IPS-18c (cell line): ENCODE measurements at regions not wholly inside any gene's neighbourhood (a gene's known extent, or its start where the extent isn't known, plus 50 kb on each side); places are given as distances from the start of the nearest gene placed in this dataset.

Experiments
- H3K4me3 ChIP-seq: 2 replicates; pipeline ENCODE4 v1.7.0; 2013; ENCODE audit warnings: low read depth, mild to moderate bottlenecking, low read length, moderate library complexity; ENCODE audit not compliant: insufficient read depth
- H3K9me3 ChIP-seq: one replicate; pipeline ENCODE4 v1.6.1; 2013; ENCODE audit warnings: mild to moderate bottlenecking, low read length, moderate library complexity; ENCODE audit not compliant: control insufficient read depth, insufficient read depth

DNA sequence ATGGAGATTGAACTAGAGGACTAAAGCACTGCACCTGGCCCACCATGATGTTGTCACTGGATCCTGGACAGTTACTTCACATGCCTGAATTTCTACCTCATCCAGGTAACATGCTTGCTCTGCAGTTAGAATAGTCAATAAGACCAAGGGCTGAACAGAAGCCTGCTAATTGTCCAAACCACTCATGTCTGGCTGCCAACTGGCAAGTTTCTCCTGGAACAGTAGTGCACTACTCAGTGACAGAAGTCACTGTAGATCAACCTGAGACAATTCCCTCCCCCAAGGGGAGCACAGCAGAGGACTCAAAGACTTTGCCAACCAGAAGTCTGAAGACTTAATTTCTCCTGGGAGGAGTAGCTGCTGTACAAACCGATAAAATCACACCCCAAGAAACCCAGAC is 454.6 kb upstream of the MARCKS start:
- no peaks in the 10 kb centered on the region for H3K9me3 ChIP-seq
- no peak overlapping the region for H3K4me3 ChIP-seq

DNA sequence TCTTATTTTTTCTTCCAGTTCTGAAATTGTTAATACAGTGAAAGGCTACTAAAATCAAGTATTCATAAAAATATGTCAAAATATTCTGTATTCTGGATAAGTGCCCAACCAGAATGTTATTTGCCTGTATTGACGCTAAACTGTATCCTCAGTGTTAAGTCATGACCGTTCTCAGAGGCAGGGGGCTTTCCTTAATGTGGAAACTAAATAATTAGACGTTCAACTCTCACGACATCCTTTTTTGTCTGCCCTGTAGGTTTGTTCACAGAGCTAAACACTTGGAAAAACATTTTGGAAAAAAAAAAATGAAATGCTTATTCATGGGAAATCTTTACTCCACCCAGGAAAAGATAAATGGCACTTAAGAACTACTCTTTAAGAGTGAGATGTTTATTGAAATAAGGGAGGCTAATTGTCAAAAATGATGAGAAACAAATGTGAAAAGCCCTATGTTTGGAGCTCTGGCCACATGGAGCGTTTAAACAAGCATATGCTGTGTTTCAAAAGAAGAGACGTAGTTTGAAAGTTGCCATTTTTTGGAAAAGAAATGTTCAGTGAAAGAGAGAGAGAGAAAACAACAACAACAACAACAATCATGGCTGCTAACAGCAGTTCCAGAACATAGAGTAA is 453.1 kb upstream of the MARCKS start:
- no peak overlapping the region for H3K4me3 ChIP-seq
- no peaks in the 10 kb centered on the region for H3K9me3 ChIP-seq

DNA sequence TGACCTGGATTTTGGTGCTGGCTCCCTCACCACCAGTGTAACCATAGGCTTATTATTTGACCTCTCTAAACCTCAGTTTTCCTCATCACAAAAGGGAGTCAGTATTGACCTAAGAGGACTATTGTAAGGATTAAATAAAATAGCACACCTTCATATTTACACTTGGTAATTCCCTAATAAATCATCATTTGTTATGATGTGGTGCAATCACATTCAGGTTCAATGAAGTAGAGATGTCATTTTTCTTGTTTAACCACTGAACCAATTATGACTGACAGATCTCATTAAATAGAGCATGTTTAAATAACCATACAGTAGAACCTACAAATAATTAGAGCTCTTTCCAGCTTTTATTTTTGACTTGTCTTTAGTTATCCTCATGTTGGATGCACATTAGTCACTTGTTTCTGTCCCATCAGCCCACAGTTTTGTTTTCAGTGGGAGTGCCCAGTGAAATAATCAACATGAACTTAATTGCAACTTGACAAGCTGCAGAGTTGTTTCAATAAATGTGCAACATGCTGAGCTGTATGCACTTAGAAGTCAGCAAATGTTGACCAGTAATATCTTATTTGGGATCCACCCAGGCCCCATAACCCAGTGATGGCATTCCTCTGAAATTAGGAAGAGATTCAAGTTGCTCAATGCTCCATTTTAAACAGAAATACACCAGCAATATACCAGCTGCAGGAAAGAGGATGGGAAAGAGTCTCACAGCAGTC is 451.7 kb upstream of the MARCKS start:
- Histone ChIP-seq H3K4me3 (no peak overlapping the region), H3K9me3 (no peaks in the 10 kb centered on the region)

DNA sequence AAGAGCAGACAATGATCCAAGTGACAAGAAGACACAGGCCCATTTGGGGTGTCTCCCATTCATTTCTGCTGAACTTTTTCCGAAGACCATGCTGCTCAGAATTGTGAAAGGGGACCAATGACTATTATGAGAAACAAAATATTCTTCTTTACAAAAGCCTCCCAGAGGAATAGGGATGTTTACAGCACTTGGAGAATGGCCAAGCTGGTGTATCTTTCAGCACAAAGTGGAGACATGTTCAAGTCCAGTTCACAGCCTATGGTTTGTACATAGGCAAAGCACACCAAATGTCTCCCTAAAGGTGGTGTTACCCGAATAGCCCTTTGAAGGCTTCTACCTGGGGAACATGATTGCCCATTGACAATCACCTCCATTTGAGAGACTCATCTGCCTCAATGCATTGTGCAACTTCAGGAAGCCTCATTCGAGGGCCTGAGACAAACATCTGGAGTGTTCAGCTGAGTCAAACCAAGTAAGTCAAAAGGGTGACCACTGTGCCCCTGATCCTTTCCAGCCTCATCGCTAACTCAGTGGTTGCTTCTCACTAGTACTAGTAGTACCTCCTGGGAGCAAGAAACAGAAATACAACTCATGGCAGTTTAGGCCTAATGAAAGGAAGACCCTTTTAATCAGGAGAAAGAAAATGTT is 451.0 kb upstream of the MARCKS start:
- H3K4me3 ChIP-seq = no peak overlapping the region
- H3K9me3 ChIP-seq = no peaks in the 10 kb centered on the region

DNA sequence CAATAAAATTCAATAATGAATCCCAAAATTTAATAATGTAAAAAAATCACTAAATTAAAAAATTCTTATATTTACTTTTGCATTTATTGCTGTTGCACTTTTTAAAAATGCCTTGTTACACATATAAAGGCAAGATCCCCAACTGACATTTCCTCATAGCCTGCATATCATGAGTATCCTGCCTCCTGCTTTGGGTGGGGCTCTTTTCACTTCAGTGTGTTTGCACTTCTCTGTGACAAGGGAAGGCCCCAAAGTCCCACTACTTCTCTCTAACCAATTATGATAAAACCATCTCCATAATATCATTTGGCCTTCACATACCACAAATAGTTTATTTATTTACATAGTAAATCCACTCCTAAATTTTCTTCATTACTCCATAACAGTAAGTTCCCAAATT is 446.1 kb upstream of the MARCKS start:
- H3K4me3 ChIP-seq = no peak overlapping the region
- H3K9me3 ChIP-seq = no peaks in the 10 kb centered on the region

DNA sequence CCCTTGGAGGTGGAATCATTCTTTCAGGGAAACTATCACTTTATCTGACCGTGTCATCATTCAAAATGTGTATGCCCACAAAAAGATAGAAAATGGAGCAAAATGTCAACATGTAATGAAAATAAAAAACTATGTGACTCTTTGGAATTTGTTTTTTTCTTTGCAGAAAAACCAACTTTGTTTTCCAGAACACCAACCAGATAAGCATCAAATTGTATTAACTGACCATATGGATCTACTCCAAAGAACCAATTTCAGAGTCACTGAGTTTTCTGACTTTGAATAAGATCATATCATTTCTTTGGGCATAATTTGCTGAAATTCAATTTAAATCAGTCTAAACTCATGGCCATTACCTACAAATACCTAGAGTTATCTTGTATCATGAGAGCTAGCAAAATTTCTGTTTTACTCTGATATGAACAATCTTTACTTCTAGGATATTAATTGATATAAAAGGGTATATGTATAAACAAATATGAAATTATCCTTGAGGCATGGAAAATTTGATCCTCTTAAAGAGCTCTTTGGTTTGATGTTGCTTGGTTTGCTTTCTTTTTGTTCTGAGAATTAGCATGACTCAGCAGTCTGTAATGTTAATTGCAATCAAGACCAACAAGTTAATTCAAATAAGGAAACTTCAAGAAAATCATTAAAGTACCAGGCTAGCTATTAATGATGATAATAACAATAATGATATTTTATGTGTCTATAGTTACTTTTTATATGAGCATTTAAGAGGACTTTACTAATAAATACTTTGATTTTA is 444.4 kb upstream of the MARCKS start:
- Histone ChIP-seq H3K9me3 (no peaks in the 10 kb centered on the region), H3K4me3 (no peak overlapping the region)

DNA sequence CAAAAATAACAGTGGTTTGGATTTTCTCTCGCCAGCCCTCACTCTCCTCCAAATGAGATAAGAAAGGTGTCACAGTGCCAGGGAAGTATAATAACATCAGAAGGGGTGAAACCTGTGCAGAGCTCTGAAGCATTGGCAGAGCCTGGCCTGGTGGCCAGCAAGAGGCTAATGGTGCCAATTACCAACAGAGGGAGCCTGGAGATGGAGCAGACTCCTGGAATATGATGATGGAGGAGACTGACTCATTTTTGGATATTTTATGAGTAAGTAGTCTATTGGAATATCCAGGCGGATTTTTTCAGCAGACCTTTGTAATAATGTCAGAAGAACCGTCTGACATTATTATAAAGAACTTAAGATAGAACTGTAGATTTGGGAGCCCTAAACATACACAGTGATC is 442.6 kb upstream of the MARCKS start:
- Histone ChIP-seq H3K4me3 (no peak overlapping the region), H3K9me3 (no peaks in the 10 kb centered on the region)

DNA sequence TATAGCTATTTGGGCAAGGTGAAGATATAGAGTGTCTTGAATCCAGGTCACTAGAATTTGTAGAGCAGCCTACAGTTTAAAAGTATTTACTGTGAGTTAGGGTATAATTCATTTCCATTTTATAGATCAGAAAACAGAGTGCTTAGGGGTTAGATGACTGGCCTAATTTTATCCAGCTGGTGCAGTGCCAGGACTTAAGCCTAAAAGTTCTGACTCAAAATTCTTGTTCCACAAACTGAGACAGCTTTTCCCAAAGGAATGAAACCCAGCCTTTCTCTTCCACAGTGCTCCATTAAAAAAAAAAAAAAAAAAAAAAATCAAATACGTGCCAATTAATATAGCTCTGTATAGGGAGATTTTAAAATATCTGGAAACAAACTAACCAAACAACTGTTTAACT is 441.0 kb upstream of the MARCKS start:
- Histone ChIP-seq H3K4me3 (no peak overlapping the region), H3K9me3 (no peaks in the 10 kb centered on the region)

DNA sequence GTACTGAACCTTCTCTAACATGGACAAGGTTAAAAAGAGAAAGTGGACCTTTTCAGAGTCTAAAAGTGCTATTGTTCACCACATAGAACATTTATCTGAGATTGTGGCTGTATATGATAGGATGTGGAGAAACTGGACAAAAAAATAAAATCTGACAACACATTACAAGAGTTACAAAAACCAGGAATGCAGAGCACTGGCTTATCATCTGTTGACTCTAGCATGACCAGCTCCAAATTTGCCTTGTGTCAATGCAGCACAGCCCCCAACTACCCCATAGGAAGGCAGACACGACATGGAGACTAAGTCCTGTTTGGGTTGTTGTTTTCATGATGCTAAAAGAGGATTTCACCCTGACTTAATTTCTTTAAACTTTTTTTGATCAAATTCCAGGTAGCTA is 436.9 kb upstream of the MARCKS start:
- Histone ChIP-seq H3K9me3 (no peaks in the 10 kb centered on the region), H3K4me3 (no peak overlapping the region)

DNA sequence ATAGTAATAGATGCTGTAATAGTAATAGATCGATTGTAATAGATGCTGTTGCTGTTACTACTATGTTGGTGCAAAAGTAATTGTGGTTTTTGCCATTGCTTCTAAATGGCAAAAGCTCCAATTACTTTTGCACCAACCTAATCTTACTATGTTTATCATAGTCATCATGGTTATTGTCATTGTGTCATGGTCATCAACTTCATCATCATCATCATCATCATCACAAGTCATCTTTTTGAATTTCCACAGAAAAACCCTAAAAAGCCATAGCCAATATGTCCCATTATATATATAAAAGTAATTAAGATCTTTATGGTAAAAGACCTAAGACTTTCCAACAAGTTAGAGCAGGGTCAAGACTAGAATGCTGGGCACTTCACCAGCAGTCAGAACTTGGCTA is 435.1 kb upstream of the MARCKS start:
- H3K4me3 ChIP-seq = no peak overlapping the region
- H3K9me3 ChIP-seq = no peaks in the 10 kb centered on the region

DNA sequence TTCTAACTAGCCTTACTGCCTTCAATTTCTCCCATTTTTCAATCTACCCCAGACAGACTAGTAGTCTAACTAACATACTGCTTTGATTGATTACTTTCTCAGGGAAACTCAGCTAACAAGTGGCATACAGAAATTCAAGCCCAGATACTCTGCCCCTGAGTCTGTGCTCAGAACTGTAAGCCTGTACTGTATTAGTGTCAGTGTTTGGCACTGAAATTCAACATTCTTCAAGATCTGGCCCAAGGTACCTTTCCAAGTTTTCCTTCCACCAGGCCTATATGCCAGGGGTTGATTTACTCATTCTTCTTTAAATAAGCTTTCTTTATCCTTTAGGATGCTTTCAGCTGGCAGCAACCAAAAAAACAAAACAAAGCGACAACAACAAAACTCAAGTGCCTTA is 433.2 kb upstream of the MARCKS start:
- Histone ChIP-seq H3K4me3 (no peak overlapping the region), H3K9me3 (no peaks in the 10 kb centered on the region)

DNA sequence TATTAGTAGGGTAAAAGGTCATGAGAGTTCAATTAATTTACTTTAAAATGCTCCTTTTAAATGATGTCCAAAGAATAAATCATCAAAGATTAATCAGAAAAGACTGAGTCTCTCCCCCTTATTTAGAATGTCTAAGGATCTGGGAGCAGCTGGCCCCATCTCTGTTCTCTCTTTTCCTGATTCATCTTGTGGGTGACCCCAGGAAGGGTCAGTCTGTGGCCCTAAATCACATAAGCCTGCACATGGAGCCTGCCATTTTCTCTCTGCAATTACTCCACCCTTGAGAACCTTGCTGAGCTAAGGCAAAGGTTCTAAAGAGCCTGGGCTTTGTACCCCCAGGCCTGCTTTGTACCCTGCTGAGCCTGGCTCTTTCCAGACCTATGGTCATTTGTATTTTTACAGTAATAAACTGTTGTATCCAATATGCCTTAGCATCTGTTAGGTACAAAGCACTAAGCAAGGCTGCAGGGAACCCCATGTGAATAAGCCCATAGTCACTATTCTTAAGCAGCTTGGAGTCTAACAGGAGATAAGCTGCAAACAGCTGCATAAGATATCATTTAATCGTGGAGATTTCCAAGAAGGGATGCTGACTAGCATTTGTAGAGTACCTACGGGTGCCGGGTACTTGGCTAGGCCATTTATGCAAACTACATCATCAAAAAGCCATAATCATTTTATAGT is 431.0 kb upstream of the MARCKS start:
- no peaks in the 10 kb centered on the region for H3K9me3 ChIP-seq
- H3K4me3 ChIP-seq = no peak overlapping the region

DNA sequence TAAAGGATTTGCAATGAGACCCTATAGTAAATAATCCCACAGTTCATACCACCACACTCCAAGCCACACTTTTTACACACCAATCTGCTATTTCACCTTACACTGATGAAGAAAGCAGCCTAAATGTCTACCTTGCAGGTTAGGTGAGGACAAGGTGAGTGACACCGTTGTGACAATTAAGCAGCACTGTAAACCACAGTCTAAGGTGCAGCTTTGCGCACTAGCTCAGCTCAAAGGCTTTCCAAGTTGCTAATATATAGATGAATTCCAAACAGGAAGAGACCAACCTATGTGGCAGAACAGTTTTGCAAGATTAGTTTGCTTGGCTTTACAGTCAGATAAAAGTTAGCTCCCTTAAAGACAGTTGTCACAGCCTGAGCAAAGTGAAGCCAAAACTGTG is 429.5 kb upstream of the MARCKS start:
- Histone ChIP-seq H3K4me3 (no peak overlapping the region), H3K9me3 (no peaks in the 10 kb centered on the region)

DNA sequence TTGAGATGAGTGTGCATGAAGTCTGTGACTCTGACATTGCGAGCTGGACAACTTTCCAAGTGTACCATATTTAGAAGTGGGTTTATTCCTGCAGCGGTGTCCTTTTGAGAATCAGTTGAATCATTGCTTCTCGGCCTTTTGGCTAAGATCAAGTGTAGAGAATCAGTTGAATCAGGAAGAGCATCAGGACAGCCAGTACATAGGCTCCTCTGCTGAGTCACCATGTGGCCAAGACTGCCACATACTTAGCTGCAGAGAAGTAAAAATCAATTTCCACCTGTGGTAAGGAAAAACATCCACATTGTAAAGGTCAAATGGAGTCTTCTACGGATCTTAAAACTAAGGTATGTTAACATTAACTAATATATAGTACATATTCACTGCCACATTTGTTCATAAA is 428.4 kb upstream of the MARCKS start:
- no peaks in the 10 kb centered on the region for H3K9me3 ChIP-seq
- no peak overlapping the region for H3K4me3 ChIP-seq

DNA sequence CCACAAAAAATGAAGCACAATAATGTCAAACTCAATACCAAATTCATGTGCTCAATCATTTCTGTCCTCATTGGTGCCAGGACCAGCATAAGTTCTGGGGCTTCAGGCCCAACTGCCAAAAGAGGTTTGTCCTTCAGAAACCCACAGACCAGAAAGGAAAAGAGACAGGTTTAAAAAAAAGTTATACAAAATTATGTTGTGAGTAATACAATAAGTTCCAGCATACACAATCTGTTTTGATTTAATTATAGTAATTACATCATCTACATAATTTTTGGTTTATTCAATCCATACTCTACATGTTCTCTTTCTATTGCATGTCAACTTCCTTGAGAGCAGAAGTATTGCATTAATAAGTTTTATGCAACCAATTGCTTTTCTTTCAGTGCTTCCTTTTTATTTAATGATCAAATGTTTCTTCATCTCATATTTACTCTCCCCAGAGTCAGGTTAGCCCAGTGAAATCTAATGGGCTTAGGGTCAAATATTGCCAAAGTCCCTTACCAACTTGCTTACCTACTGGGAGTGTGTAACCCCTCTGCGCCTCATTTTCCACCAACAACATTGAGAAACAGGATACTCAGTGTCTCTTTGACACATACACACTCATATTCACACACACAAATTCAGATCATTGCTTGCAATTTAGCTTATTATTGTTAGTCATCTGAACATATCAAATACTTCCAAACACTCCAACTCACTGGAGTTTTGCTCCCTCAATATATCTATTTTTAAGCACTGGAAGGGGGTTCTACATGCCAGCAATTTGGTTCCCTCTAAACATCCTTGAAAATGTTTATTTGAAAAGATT is 424.4 kb upstream of the MARCKS start:
- no peak overlapping the region for H3K4me3 ChIP-seq
- no peaks in the 10 kb centered on the region for H3K9me3 ChIP-seq

DNA sequence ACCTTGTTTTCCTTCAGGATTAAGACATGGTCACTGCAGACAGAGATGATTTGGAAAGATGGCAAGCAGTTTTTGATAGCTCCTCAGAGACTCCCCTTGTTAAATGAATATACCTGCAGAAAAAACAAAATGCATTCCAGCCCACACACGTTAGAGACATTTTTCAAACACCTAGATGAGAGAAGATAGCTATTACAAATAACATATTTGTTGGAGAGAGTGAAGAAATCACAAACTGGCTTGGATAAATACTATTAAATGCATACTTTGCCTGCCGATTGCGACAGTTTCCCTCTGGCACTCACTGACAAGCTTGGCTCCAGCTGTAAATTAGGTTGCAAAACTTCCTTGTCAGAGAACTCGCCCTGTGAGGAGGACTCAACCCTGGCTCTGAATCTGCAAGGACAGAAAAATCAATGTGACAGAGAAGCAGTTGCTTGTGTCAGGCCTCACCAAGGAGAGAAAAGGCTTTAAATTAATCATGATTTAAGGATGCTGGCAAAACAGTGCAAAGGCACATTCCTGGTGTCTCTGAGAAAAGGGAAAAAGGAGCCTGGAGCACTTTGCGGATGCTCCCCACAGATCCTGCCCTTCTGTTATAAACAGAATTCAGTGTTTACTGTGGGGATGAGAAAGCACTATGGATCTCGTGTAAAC is 423.7 kb upstream of the MARCKS start:
- Histone ChIP-seq H3K9me3 (no peaks in the 10 kb centered on the region), H3K4me3 (no peak overlapping the region)
